ENCODE measurements at regions not wholly inside any gene's neighbourhood (a gene's known extent, or its start where the extent isn't known, plus 50 kb on each side); places are given as distances from the start of the nearest gene placed in this dataset.

- Histone ChIP-seq H3K79me2 (ENCODE audit: insufficient read depth, low read length) (no peaks in the 10 kb centered on the region), H3K9ac (ENCODE audit: insufficient read depth, low read depth, low read length) (no peak overlapping the region), H4K20me1 (ENCODE audit: insufficient read depth, low read length) (no peaks in the 10 kb centered on the region), H3K27ac (ENCODE audit: extremely low read length, insufficient read depth, low read length) (no peak overlapping the region), H2AFZ (ENCODE audit: low read length) (no peak overlapping the region), H3K4me3 (replicated peaks in 1 of 3; ENCODE audit: insufficient read depth in 1 of 3, low read depth in 2 of 3, low read length in 3 of 3) (no peak overlapping the region), H3K27me3 (ENCODE audit: control insufficient read depth in 1 of 2, insufficient read depth in 2 of 2, low read length in 2 of 2) (no peaks in the 10 kb centered on the region), H3K4me1 (ENCODE audit: insufficient read depth, low read length) (no peaks in the 10 kb centered on the region), H3K36me3 (replicated peaks in 1 of 2; ENCODE audit: control insufficient read depth in 1 of 2, insufficient read depth in 2 of 2, low read length in 2 of 2) (no peaks in the 10 kb centered on the region), H3K4me2 (ENCODE audit: low read depth, low read length) (no peak overlapping the region), H3K9me3 (ENCODE audit: low read length) (no peaks in the 10 kb centered on the region)
- BruUV-seq (replicated peaks) = no TSS peak
- no peak for FAIRE-seq
- intact Hi-C loops (cut with micrococcal nuclease; ENCODE audit: unreplicated experiment) = no loop called here
- WGBS (ENCODE audit: low lambda C conversion rate) = 0% methylated on average over 1 of the region's 1 CpG
- DNase-seq (ENCODE audit: low spot score) = no peak
- ChIA-PET POLR2A (no interaction called here), CTCF (ENCODE audit: low intra/inter-chr PET ratio, low total read pairs) (no interaction called here)
- in situ Hi-C loops (cut with HindIII; ENCODE audit: extremely low pct_ligation_motif_present, low pct_unique_long_range_greater_than_20kb) = no loop called here
- TF ChIP-seq DR1 (CRISPR knock-in tag; IDR thresholded peaks at IDR 0.05) (no peak), NR2F2 (IDR thresholded peaks at IDR 0.05; ENCODE audit: borderline replicate concordance, low read depth) (no peak), ASH2L (IDR thresholded peaks at IDR 0.05; ENCODE audit: insufficient read length, low read depth, low read length) (no peak), ZNF775 (CRISPR knock-in tag; IDR thresholded peaks at IDR 0.05; ENCODE audit: borderline replicate concordance) (no peak), JUN (CRISPR knock-in tag; IDR thresholded peaks at IDR 0.05) (no peak), TGIF2 (CRISPR knock-in tag; IDR thresholded peaks at IDR 0.05) (no peak), ZNF749 (CRISPR knock-in tag; IDR thresholded peaks at IDR 0.05; ENCODE audit: borderline replicate concordance) (no peak), ZNF543 (CRISPR knock-in tag; IDR thresholded peaks at IDR 0.05) (no peak), ZNF737 (CRISPR knock-in tag; IDR thresholded peaks at IDR 0.05; ENCODE audit: borderline replicate concordance) (no peak), HNRNPK (IDR thresholded peaks at IDR 0.05; ENCODE audit: low read depth, low read length, poor library complexity, severe bottlenecking) (no peak), ZNF564 (CRISPR knock-in tag; IDR thresholded peaks at IDR 0.05) (no peak), GZF1 (CRISPR knock-in tag; IDR thresholded peaks at IDR 0.05) (no peak), RFX1 (IDR thresholded peaks at IDR 0.05) (no peak), TRAFD1 (CRISPR knock-in tag; IDR thresholded peaks at IDR 0.05; ENCODE audit: borderline replicate concordance) (no peak), ZNF816 (CRISPR knock-in tag; IDR thresholded peaks at IDR 0.05; ENCODE audit: borderline replicate concordance) (no peak), FOXA3 (CRISPR knock-in tag; IDR thresholded peaks at IDR 0.05) (no peak)
- no peak for ATAC-seq
These were observed 338.1 kb upstream of the LYPLAL1 start for GRCh38 chr1:218835609-218836008.

Data from HepG2 (cell line).